ENCODE measurements at regions not wholly inside any gene's neighbourhood (a gene's known extent, or its start where the extent isn't known, plus 50 kb on each side); places are given as distances from the start of the nearest gene placed in this dataset.

- Histone ChIP-seq H3K27ac (ENCODE audit: low read length) (no peak overlapping the region), H3K27me3 (ENCODE audit: insufficient read depth, low read length, poor library complexity) (peaks cover 9% of the 10 kb centered on the region), H3K4me1 (ENCODE audit: insufficient read depth, low read length) (no peaks in the 10 kb centered on the region), H3K36me3 (ENCODE audit: insufficient read depth, low read length) (no peaks in the 10 kb centered on the region), H3K9ac (ENCODE audit: low read depth, low read length) (no peak overlapping the region), H3K4me2 (ENCODE audit: insufficient read depth, low read length) (no peak overlapping the region), H3K79me2 (ENCODE audit: insufficient read depth, low read length) (no peaks in the 10 kb centered on the region), H4K20me1 (ENCODE audit: insufficient read depth, low read length) (no peaks in the 10 kb centered on the region), H3K4me3 (ENCODE audit: low read depth in 1 of 2, low read length in 2 of 2) (no peak overlapping the region), H2AFZ (ENCODE audit: low read depth, low read length) (no peak overlapping the region), H3K9me3 (ENCODE audit: insufficient read depth, low read length, severe bottlenecking) (no peaks in the 10 kb centered on the region)
- DNase-seq: no peak
- no peak for ATAC-seq (ENCODE audit: insufficient read depth, low read depth)
- TF ChIP-seq, protein P1, sequence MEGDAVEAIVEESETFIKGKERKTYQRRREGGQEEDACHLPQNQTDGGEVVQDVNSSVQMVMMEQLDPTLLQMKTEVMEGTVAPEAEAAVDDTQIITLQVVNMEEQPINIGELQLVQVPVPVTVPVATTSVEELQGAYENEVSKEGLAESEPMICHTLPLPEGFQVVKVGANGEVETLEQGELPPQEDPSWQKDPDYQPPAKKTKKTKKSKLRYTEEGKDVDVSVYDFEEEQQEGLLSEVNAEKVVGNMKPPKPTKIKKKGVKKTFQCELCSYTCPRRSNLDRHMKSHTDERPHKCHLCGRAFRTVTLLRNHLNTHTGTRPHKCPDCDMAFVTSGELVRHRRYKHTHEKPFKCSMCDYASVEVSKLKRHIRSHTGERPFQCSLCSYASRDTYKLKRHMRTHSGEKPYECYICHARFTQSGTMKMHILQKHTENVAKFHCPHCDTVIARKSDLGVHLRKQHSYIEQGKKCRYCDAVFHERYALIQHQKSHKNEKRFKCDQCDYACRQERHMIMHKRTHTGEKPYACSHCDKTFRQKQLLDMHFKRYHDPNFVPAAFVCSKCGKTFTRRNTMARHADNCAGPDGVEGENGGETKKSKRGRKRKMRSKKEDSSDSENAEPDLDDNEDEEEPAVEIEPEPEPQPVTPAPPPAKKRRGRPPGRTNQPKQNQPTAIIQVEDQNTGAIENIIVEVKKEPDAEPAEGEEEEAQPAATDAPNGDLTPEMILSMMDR (IDR thresholded peaks at IDR 0.05; ENCODE audit: borderline replicate concordance, extremely low read depth, low read length, poor library complexity, severe bottlenecking): no peak
- no peak for TF ChIP-seq EZH2 (IDR thresholded peaks at IDR 0.05; ENCODE audit: borderline replicate concordance, low read depth, low read length, severe bottlenecking)
Measured at GRCh38 chr3:160115387-160115786, 109.8 kb upstream of the C3orf80 start.

- no peak for ATAC-seq (ENCODE audit: insufficient read depth, low read depth)
- Histone ChIP-seq H3K9ac (ENCODE audit: low read depth, low read length) (no peak overlapping the region), H3K9me3 (ENCODE audit: insufficient read depth, low read length, severe bottlenecking) (no peaks in the 10 kb centered on the region)
Measured at GRCh38 chr3:160124224-160124623, 101.0 kb upstream of the C3orf80 start.

DNA sequence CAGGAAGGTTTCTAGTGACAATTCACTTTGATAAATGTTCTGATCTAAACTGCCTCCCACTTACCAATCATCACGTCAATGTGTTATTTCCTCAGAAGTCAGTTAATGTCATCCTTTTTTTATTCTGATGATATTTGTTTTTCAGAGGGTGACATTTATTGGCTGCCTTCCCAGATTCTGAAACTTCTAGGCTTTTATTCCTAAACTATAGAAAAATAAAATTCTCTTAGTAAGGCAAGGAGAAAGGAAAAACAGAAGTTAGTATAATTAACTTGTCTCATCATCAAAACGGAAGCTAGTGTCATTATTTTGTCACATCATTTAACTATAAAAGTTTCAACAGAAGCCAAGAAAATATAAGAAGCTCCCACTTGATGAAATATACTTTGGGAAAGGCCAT, 100.0 kb upstream of the C3orf80 start:
- no peak overlapping the region for H3K4me3 ChIP-seq (ENCODE audit: low read depth in 1 of 2, low read length in 2 of 2)
- no peaks in the 10 kb centered on the region for H4K20me1 ChIP-seq (ENCODE audit: insufficient read depth, low read length)
- no peak overlapping the region for H3K4me2 ChIP-seq (ENCODE audit: insufficient read depth, low read length)
- H3K27ac ChIP-seq (ENCODE audit: low read length): no peak overlapping the region
- H3K9ac ChIP-seq (ENCODE audit: low read depth, low read length): no peak overlapping the region
- no peaks in the 10 kb centered on the region for H3K79me2 ChIP-seq (ENCODE audit: insufficient read depth, low read length)
- TF ChIP-seq, protein P1 (IDR thresholded peaks at IDR 0.05; ENCODE audit: borderline replicate concordance, extremely low read depth, low read length, poor library complexity, severe bottlenecking): no peak
- no peak for TF ChIP-seq EZH2 (IDR thresholded peaks at IDR 0.05; ENCODE audit: borderline replicate concordance, low read depth, low read length, severe bottlenecking)
- no peak for ATAC-seq (ENCODE audit: insufficient read depth, low read depth)
- H2AFZ ChIP-seq (ENCODE audit: low read depth, low read length): no peak overlapping the region
- peaks cover 14% of the 10 kb centered on the region for H3K27me3 ChIP-seq (ENCODE audit: insufficient read depth, low read length, poor library complexity)
- no peaks in the 10 kb centered on the region for H3K4me1 ChIP-seq (ENCODE audit: insufficient read depth, low read length)
- H3K9me3 ChIP-seq (ENCODE audit: insufficient read depth, low read length, severe bottlenecking): no peaks in the 10 kb centered on the region
- H3K36me3 ChIP-seq (ENCODE audit: insufficient read depth, low read length): no peaks in the 10 kb centered on the region
- DNase-seq: no peak

More at GRCh38 chr3:160124224-160124623, 101.0 kb upstream of the C3orf80 start:
- no peaks in the 10 kb centered on the region for H3K79me2 ChIP-seq (ENCODE audit: insufficient read depth, low read length)
- no peaks in the 10 kb centered on the region for H3K36me3 ChIP-seq (ENCODE audit: insufficient read depth, low read length)
- H3K4me2 ChIP-seq (ENCODE audit: insufficient read depth, low read length): no peak overlapping the region
- H3K27ac ChIP-seq (ENCODE audit: low read length): no peak overlapping the region
- H3K27me3 ChIP-seq (ENCODE audit: insufficient read depth, low read length, poor library complexity): peaks cover 4% of the 10 kb centered on the region
- TF ChIP-seq, protein P1 (IDR thresholded peaks at IDR 0.05; ENCODE audit: borderline replicate concordance, extremely low read depth, low read length, poor library complexity, severe bottlenecking): no peak
- no peak for TF ChIP-seq EZH2 (IDR thresholded peaks at IDR 0.05; ENCODE audit: borderline replicate concordance, low read depth, low read length, severe bottlenecking)
- H3K4me3 ChIP-seq (ENCODE audit: low read depth in 1 of 2, low read length in 2 of 2): no peak overlapping the region
- no peak overlapping the region for H2AFZ ChIP-seq (ENCODE audit: low read depth, low read length)
- H3K4me1 ChIP-seq (ENCODE audit: insufficient read depth, low read length): no peaks in the 10 kb centered on the region
- no peaks in the 10 kb centered on the region for H4K20me1 ChIP-seq (ENCODE audit: insufficient read depth, low read length)
- no peak for DNase-seq

GRCh38 chr3:160126051-160126450, 99.2 kb upstream of the C3orf80 start:
- TF ChIP-seq, protein P1 (IDR thresholded peaks at IDR 0.05; ENCODE audit: borderline replicate concordance, extremely low read depth, low read length, poor library complexity, severe bottlenecking): no peak
- TF ChIP-seq EZH2 (IDR thresholded peaks at IDR 0.05; ENCODE audit: borderline replicate concordance, low read depth, low read length, severe bottlenecking): no peak
- Histone ChIP-seq H3K79me2 (ENCODE audit: insufficient read depth, low read length) (no peaks in the 10 kb centered on the region), H3K36me3 (ENCODE audit: insufficient read depth, low read length) (no peaks in the 10 kb centered on the region), H3K27ac (ENCODE audit: low read length) (no peak overlapping the region), H3K4me3 (ENCODE audit: low read depth in 1 of 2, low read length in 2 of 2) (no peak overlapping the region), H2AFZ (ENCODE audit: low read depth, low read length) (no peak overlapping the region), H4K20me1 (ENCODE audit: insufficient read depth, low read length) (no peaks in the 10 kb centered on the region), H3K4me2 (ENCODE audit: insufficient read depth, low read length) (no peak overlapping the region), H3K9ac (ENCODE audit: low read depth, low read length) (no peak overlapping the region), H3K9me3 (ENCODE audit: insufficient read depth, low read length, severe bottlenecking) (no peaks in the 10 kb centered on the region), H3K27me3 (ENCODE audit: insufficient read depth, low read length, poor library complexity) (peaks cover 15% of the 10 kb centered on the region), H3K4me1 (ENCODE audit: insufficient read depth, low read length) (no peaks in the 10 kb centered on the region)
- DNase-seq (no peak), ATAC-seq (ENCODE audit: insufficient read depth, low read depth) (no peak)
